ENCODE measurements at regions not wholly inside any gene's neighbourhood (a gene's known extent, or its start where the extent isn't known, plus 50 kb on each side); places are given as distances from the start of the nearest gene placed in this dataset.

DNA sequence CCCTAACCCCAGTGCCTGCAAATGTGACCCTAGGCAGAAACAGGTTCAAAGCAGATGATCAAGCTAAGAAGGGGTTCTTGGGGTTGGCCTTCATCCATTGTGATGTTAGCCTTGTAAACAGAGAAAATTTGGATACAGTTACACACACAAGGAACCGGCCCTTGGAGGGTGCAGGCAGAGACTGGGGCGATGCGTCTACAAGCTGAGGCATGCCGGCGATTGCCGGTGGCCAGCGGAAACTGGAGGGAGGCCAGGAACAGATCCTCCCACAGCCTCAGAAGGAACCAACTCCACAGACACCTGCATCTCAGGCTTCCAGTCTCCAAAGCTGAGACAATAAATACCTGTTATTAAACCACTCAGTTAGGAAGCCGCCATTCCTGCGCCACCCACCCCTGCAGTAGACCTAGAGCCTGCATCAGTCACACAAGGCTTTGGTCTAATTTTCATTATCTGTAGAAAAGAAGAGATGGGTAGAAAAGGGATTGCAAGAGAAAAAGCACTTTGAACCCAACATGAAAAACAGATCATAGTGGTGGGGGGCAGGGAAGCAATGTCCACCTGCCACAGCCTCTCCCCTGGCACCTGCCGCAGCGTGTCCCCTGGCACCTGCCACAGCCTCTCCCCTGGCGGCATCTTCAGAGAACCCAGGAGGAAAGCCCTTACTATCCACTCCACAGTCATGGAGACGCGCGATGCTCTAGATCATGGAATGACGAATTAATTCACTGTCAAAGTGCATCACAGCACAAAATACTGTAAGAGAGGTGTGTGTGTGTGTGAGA, 119.7 kb upstream of the SOX1 start:
- TF ChIP-seq, protein P1, sequence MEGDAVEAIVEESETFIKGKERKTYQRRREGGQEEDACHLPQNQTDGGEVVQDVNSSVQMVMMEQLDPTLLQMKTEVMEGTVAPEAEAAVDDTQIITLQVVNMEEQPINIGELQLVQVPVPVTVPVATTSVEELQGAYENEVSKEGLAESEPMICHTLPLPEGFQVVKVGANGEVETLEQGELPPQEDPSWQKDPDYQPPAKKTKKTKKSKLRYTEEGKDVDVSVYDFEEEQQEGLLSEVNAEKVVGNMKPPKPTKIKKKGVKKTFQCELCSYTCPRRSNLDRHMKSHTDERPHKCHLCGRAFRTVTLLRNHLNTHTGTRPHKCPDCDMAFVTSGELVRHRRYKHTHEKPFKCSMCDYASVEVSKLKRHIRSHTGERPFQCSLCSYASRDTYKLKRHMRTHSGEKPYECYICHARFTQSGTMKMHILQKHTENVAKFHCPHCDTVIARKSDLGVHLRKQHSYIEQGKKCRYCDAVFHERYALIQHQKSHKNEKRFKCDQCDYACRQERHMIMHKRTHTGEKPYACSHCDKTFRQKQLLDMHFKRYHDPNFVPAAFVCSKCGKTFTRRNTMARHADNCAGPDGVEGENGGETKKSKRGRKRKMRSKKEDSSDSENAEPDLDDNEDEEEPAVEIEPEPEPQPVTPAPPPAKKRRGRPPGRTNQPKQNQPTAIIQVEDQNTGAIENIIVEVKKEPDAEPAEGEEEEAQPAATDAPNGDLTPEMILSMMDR (IDR thresholded peaks at IDR 0.05): no peak
- TF ChIP-seq EP300 (IDR thresholded peaks at IDR 0.05): no peak

Measured in gastroesophageal sphincter (tissue), 3 donors.